ENCODE measurements at regions not wholly inside any gene's neighbourhood (a gene's known extent, or its start where the extent isn't known, plus 50 kb on each side); places are given as distances from the start of the nearest gene placed in this dataset.

DNA sequence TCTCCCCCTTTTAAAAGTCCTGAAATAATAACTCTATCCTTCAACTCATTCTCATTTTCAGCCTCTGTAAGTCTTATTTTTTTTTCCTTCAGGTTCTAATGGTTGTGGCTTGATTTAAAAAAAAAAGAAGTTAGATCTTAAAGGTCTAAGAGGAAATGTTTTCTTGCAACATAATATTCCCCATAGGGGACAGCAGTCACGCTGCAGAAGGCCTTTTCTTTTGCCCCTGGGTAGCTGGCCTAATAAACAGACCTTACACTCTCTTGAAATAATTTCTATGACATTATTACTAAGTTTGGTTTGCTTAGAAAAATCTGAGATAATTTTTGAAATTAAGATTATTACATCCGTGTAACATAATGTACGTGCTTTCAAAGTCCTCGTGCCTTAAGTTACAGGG lies 564.1 kb upstream of the SPANXN1 start:
- Histone ChIP-seq H3K9me3 (ENCODE audit: control insufficient read depth in 1 of 2, insufficient read depth in 1 of 2, low read length in 2 of 2) (no peaks in the 10 kb centered on the region), H3K4me3 (ENCODE audit: low read length) (no peak overlapping the region), H3K36me3 (ENCODE audit: insufficient read depth, low read length) (no peaks in the 10 kb centered on the region), H3K27me3 (ENCODE audit: control insufficient read depth in 1 of 2, insufficient read depth in 2 of 2, low read length in 2 of 2) (no peaks in the 10 kb centered on the region), H3K4me1 (ENCODE audit: insufficient read depth, low read length) (no peaks in the 10 kb centered on the region), H3K27ac (ENCODE audit: low read depth in 1 of 2, low read length in 2 of 2) (no peak overlapping the region)
- no peak for DNase-seq
- no peak for TF ChIP-seq CTCF (IDR thresholded peaks at IDR 0.05)
- CTCF ChIA-PET: no interaction called here
- POLR2A ChIA-PET: no interaction called here
- ATAC-seq (ENCODE audit: poor library complexity): no peak
- Mint-ChIP-seq H3K27me3 (no peaks in the 10 kb centered on the region), H3K27ac (no peak overlapping the region), H3K36me3 (ENCODE audit: low read depth) (no peaks in the 10 kb centered on the region), H3K4me3 (no peak overlapping the region), H3K4me1 (ENCODE audit: low read depth) (no peaks in the 10 kb centered on the region), H3K9me3 (peaks cover 5% of the 10 kb centered on the region)
- intact Hi-C loops (cut with DNase I, micrococcal nuclease): no loop called here

GRCh38 chrX:144709841-144710240 lies 537.5 kb upstream of the SPANXN1 start:
- no peaks in the 10 kb centered on the region for H3K9me3 ChIP-seq (ENCODE audit: control insufficient read depth in 1 of 2, insufficient read depth in 1 of 2, low read length in 2 of 2)
- Mint-ChIP-seq H3K36me3 (ENCODE audit: low read depth) (no peaks in the 10 kb centered on the region), H3K4me1 (ENCODE audit: low read depth) (no peaks in the 10 kb centered on the region), H3K4me3 (no peak overlapping the region), H3K27ac (no peak overlapping the region), H3K9me3 (peaks cover 4% of the 10 kb centered on the region), H3K27me3 (no peaks in the 10 kb centered on the region)
- ChIA-PET POLR2A (no interaction called here), CTCF (no interaction called here)
- TF ChIP-seq CTCF (IDR thresholded peaks at IDR 0.05): no peak
- DNase-seq (no peak), ATAC-seq (ENCODE audit: poor library complexity) (no peak)
- no peak overlapping the region for H3K27ac ChIP-seq (ENCODE audit: low read depth in 1 of 2, low read length in 2 of 2)
- no peak overlapping the region for H3K4me3 ChIP-seq (ENCODE audit: low read length)
- intact Hi-C loops (cut with DNase I, micrococcal nuclease): no loop called here
- H3K36me3 ChIP-seq (ENCODE audit: insufficient read depth, low read length): no peaks in the 10 kb centered on the region
- no peaks in the 10 kb centered on the region for H3K4me1 ChIP-seq (ENCODE audit: insufficient read depth, low read length)
- no peaks in the 10 kb centered on the region for H3K27me3 ChIP-seq (ENCODE audit: control insufficient read depth in 1 of 2, insufficient read depth in 2 of 2, low read length in 2 of 2)

- Histone ChIP-seq H3K4me3 (ENCODE audit: low read length) (no peak overlapping the region), H3K9me3 (ENCODE audit: control insufficient read depth in 1 of 2, insufficient read depth in 1 of 2, low read length in 2 of 2) (peaks cover 0 to 3% of the 10 kb centered on the region in 2 experiments), H3K4me1 (ENCODE audit: insufficient read depth, low read length) (no peaks in the 10 kb centered on the region), H3K27ac (ENCODE audit: low read depth in 1 of 2, low read length in 2 of 2) (no peak overlapping the region), H3K36me3 (ENCODE audit: insufficient read depth, low read length) (no peaks in the 10 kb centered on the region), H3K27me3 (ENCODE audit: control insufficient read depth in 1 of 2, insufficient read depth in 2 of 2, low read length in 2 of 2) (no peaks in the 10 kb centered on the region)
- ATAC-seq (ENCODE audit: poor library complexity): no peak
- Mint-ChIP-seq H3K27me3 (no peaks in the 10 kb centered on the region), H3K36me3 (ENCODE audit: low read depth) (no peaks in the 10 kb centered on the region), H3K9me3 (peaks cover 2% of the 10 kb centered on the region), H3K4me1 (ENCODE audit: low read depth) (no peaks in the 10 kb centered on the region), H3K27ac (no peak overlapping the region), H3K4me3 (no peak overlapping the region)
- intact Hi-C loops (cut with DNase I, micrococcal nuclease): no loop called here
- DNase-seq: no peak
- CTCF ChIA-PET: no interaction called here
- POLR2A ChIA-PET: no interaction called here
- TF ChIP-seq CTCF (IDR thresholded peaks at IDR 0.05): no peak
These were observed 532.0 kb upstream of the SPANXN1 start for GRCh38 chrX:144715337-144715736.

Measured in CD4-positive, alpha-beta T cell (primary cell).